ENCODE measurements at regions not wholly inside any gene's neighbourhood (a gene's known extent, or its start where the extent isn't known, plus 50 kb on each side); places are given as distances from the start of the nearest gene placed in this dataset.

DNA sequence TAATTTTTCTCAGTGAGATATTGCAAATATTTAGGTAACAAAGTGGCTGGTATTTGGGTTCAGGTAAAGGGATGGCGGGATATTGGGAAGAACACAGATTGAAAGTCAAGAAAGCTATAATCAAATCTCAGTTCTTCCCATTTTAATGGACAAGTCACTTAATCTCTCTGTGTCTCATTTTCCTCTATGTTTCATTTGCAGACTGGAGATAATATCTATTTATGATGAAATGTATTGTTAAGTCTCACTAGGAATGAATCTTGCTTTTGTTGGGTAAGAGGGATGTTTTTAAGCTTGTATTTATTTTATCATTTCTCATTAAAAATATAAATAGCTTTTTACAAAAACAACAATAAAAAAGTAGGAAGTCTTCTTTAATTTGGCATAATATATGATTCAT, 175.4 kb downstream of the ISL1 start:
- no peak for TF ChIP-seq TARDBP (IDR thresholded peaks at IDR 0.05)
- TF ChIP-seq FOXA1 (IDR thresholded peaks at IDR 0.05) = no peak
- TF ChIP-seq FOXM1 (IDR thresholded peaks at IDR 0.05; ENCODE audit: borderline replicate concordance) = no peak
- TF ChIP-seq PKNOX1 (IDR thresholded peaks at IDR 0.05) = no peak

Data from HEK293T (cell line).